GM21737 (cell line): ENCODE measurements at regions not wholly inside any gene's neighbourhood (a gene's known extent, or its start where the extent isn't known, plus 50 kb on each side); places are given as distances from the start of the nearest gene placed in this dataset.
"Not testable (repeated sequence)": the region's sequence is repeated elsewhere in the genome, so short reads cannot be mapped to it uniquely, and the experiment has no call there.

Experiments
- ATAC-seq: cut with Tn5 transposase; IDR thresholded peaks from one replicate; pipeline ENCODE4 v1.9.1; 2021; ENCODE audit warnings: mild to moderate bottlenecking, moderate library complexity; ENCODE audit not compliant: unreplicated experiment

GRCh38 chr15:93333126-93333525 lies 244.1 kb upstream of the RGMA start:
- ATAC-seq, result not testable (repeated sequence)

DNA sequence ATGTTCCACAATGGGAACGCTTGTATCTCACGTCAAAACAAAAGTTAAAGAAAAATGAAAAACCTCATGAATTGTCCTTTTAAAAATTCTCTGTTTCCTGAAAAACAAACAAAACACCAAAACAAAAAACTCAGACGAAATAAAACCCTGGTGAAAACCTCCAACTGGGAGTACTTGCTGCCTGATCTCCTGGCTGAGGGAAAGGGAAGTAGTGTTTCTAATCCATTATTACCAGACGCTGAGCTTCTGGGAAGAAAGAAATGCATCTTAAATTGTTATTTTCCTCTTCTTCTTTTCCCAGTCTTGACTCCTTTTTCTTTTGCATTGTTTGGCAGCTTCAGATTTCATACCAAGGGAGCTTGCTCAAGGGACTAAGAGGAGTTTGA lies 243.2 kb upstream of the RGMA start:
- no peak for ATAC-seq

DNA sequence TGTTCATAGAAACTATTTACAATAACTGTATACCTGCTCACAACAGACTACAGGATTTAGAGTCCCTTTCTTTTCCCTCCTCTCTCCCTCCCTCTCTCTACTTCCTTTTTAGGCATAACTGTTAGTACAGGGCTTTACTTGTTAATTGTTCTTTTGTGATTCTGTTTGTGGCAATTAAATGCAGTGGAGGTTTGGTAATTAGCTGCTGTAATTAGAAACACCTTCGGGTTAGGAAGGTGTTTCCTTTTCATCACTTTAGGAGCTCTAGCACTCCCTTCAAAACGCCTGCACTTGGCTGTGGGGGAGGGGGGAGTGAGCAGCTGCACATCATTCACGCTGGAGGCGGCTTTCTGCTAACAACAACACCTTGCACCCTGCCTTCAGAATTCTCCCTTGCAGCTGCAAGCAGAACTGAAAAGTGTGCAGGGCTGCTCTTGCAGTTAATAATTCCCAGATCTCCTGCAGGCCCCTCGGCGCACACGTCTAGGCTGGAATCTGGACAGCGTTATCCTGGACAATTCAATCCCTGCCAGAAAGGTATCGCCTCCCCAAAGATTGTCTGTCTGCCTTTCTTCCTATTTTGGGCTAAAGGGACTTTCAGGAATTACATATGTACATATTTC lies 242.6 kb upstream of the RGMA start:
- no peak for ATAC-seq

- ATAC-seq, result no peak
Measured at GRCh38 chr15:93330912-93331544, 242.0 kb upstream of the RGMA start.

DNA sequence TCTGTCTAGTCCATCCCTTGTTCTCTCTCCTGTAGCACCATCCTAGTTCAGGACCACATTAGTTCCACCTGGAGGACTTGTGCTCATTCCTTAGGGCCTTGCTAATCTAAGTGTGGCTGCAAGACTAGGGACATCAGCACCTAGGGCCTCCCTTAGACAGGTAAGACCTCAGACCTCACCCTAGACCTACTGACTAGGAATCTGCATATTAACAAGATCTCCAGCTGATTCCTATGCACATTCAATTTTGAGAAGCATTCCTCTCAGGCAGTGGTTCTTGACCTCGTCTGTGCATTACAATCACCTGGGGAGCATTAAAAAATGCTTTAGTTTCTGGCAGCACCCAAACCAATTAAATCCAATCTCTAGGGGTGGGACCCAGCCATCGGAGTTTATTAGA lies 238.4 kb upstream of the RGMA start:
- no peak for ATAC-seq

DNA sequence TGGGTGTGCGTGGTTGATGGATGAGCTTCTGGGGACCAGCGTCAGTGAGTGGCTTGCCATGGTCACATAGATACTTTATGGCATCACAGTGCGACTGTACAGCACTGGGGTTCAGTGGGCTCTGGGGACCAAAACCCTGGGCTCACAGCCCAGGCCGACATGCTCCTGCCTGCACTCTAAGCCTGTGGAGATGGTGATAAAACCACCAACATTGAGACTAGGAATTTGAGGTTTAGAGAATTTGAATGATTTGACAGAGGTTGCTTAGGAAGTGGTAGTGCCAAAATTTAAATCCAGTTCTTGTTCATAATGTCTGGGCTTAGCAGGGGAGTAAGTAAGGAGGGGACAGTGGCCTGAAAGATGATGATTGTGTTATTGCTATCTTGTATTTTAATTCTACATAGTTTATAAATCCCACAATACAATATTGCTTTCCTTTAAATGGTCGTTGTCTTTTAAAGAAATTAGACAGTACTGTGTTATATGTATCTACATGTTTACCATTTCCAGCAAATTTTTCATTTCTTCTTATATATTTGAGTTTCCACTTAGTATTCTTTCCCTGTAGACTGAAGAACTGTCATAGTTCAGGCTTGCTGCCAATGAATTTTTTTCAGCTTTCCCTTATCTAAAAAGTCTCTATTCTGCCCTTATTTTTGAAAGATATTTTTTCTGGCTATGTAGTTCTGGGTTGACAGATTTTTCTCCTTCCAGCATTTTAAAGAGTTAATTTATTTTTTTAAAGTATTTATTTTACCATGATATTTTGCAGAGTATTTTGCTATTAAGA lies 235.4 kb upstream of the RGMA start:
- ATAC-seq, result no peak

DNA sequence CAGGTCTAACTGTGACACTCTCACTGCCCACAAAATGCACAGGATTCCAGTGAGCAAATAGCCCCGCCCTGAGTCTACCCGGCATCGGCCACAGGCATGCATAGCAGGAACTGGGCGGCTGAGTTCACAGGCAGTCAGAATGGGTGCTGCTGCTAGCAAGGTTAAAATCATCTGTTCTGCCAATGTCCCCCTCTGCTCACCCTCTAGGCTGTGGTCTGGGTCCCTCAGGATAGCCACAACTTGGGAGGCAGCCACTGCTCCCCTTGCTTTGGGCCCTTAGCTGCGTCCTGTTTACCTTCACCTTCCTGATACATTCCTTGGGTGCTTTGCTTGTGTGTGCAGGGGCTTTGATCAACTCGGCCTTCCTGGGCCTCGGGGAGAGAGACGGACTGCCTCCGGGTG lies 232.9 kb upstream of the RGMA start:
- no peak for ATAC-seq

DNA sequence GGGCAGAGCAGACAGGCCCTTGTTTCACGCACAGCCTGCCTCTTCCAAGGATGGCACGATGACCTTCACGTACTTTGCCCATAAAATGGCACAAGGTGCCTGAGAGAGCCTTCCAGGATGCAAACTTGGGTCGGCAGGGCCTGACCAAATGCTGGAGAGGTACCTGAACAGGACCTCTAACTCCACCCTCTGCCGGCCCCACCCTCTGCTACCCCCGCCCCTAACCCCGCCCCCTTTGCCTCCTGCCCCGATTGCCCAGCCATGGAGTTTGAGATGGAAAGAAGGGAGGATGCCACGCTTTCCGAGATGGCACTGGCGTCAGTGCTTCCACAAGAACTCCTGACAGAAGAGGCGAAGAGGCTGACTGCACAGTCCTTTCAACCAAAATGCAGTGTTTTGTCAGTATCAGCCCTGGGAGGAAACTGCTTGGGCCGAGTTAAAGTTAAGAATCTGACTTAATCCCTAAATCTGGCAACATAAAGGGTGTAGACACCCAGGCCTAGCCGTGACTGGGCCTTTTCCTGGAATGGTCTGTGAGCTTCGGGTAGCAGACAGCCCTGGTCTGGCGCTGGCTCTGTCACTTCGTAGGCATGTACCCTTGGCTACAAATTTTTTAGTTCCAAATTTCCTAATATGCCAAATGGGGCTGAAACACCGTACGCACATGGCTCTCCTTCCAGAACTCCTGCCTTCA lies 230.3 kb upstream of the RGMA start:
- no peak for ATAC-seq

DNA sequence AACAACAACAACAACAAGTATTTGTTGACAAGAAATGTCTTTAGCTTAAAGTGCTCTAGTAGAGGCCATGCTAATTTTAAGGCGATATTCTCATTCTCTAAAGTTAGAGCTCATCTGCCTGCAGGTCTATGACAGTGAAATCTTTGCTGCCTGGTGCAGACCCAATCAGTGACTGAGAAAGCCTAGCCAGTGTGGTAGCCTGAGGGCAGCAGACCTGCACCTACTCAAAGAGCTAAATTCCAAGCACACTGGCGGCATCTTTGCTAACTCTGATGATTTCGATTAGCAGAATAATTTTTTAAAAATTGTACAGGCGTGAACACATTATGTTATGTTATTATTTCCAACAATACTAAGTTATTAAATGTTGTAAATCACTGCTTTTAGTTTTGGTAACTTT lies 228.8 kb upstream of the RGMA start:
- no peak for ATAC-seq

DNA sequence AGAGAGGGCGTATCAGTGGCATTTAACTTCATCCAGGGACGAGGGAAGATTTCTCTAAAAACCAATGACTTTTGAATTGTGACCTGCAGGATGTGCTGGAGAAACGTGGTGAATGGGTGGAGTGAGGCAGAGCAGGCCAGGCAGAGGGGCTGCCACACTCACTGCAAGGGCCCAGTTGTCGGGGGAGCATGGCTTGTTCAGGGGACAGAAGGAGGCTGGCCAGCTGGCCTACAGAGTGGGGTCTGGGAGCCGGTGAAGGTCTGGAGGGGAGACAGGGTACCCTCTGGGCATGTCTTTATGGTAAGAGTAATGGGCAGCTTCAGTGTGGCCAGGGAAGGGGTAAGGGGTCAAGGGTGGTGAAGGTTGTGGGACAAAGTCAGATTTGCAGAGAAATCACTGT lies 225.2 kb upstream of the RGMA start:
- ATAC-seq, result no peak

DNA sequence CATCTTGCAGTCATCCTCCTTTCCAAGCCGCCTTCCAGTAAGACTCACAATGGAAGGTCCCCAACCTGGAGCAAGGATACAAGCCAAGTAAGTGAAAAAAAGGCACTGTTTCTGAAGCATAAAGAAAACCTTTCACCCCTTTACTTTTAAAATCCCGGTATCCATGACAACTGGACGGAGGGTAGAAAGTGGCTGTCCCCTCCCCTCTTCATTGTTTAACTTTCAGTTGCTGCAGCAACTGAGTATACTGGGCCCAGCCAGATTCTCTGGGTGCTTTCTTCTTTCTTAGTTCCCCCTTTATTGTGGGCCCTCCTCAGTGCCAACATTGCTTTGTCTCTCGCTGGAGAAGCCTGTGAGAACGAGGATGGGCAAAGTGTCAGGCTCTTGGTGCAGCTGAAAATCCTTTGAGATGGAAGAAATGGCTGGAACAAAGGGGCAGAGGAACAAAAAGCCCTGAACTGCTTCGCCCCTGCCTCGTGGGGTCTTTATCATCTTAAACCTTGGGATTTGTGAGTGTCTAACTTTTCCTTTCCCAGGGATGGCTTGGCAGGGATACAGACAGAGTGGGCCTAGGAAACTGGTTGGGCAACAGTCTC lies 224.0 kb upstream of the RGMA start:
- no peak for ATAC-seq

DNA sequence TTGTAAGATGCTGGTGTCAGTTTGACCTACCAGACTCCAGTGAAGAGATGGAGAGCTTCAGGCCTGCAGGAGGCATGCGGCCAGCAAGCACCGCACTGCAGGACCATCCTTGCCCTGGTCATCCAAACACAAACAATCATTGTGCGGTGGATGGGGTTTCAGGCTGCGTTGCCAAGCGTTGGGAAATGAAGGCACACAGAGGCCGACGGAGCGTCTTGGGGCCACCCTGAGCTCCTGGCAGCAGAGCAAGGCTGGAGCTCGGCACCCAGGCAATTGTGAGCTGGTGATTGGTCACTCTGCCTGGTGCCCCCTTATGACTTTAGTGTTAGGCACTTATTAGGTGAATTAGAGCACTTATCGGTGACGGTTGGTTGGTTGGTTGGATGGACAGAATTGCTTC lies 222.6 kb upstream of the RGMA start:
- no peak for ATAC-seq

DNA sequence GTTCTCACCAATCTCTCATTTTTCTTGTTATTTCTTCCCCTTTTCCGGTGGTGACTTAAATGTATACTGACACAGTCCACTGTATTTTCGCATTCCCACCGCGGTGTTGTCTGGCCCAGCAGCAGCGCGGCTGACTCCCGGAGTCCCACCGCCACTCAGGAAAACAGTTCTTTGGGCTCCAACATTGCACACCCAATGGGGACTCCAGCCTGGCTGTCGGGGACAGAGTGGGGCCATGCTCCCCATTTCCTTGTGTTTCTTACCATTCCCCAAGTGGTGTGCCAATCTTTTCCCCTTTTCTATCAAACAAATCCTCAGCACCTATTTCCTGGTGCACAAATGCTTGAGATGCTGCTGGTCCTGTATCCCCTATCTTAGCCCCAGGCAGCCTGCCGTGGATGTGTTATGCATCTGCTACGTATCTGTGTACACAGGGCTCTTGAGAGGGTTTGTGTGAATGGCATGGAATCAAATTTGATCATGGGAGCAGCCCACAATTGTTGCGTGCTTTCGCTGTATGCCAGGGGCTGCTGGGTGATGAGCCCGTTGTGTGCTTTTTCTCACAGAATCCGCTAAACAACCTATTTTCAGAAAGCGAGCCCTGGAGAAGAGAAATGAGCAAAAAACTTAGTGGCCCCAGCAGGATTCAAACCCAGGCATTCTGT lies 219.1 kb upstream of the RGMA start:
- no peak for ATAC-seq

DNA sequence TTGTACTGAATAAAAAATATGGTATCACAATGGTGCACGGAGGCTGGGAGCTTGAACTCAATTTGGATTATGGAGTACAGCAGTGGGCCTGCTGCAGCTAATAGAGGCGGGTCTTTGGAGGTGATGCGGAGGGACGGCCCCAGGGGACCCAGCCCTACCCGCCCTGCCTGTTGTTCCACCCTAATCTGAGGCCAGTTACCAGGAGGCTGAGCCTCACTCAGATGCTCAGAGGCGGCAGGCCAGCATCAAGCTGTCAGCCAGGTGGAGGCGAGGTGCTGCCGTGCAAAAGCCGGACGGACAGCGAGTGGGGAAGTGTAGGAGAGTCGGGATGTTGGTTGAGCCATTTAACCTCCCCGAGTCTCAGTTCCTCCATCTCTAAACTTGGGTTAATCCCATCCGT lies 218.5 kb upstream of the RGMA start:
- no peak for ATAC-seq

DNA sequence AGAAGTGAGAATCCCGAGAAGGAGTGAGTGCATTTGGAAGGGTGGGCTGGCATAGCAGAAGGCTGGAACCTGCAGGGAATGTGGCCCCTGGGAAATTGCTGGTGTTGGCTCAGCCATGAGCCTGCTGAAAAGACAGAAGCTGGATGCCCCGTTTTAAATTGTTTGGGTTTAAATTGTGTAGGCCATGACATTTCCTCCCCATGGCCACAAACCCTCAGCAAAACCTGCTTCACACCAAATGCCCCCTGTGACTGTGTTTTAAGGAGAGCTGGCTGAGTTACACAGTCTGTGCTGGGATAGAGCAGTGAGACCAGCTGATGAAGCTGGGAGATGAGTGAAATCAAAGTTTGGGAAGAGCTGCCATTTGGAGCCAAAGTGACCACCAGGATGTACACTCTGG lies 216.3 kb upstream of the RGMA start:
- no peak for ATAC-seq

DNA sequence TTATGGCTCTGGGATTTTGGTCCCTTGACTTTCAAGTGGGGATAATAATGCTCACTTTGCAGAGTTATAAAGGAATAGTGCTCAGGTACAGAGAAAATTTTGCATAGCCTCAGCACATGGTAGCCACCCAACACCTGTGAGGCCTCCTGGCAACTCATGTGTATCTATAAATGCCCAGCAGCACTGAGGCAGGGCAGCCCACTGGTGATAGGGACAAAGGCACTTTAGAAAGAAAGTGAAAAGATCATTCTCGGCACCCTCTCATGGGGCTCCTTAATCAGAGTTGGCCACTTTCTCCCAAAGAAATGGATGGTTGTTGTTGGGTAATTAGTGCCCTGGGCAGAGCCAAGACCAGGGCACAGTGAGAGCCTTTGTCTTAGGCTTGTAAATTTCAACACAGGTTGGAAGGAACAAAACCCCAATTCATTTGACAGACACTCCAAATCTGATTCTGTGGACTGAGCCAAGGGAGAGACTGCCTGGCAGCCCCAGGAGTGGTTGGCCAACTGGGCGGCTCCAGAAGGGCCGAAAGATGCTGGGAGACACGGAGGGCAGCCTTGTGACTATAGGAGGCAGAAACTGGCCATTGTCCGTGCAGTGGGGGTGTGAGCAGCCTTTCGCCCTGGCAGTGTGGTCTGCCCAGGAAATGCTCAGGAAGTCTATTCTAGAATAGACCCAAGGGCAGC lies 213.2 kb upstream of the RGMA start:
- ATAC-seq, result no peak

DNA sequence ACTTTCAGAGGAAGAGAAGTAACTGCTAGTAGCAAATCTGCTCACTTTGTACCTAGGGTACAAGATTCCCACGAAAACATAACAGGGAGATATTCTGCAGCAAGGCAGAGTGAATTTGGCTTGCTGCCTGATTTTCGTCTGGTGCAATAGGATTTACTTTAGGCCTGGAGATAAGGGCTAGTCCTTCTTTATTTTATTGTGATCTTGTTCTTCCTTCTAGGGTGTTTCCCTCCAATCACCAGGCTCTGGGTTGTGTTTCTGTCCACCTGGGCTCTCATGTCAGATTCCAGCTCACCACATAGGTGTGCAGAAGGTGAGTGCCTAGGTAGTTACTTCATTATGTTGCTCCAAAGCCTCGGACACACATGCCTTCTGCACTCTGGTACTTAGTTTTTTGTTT lies 211.8 kb upstream of the RGMA start:
- ATAC-seq, result no peak

DNA sequence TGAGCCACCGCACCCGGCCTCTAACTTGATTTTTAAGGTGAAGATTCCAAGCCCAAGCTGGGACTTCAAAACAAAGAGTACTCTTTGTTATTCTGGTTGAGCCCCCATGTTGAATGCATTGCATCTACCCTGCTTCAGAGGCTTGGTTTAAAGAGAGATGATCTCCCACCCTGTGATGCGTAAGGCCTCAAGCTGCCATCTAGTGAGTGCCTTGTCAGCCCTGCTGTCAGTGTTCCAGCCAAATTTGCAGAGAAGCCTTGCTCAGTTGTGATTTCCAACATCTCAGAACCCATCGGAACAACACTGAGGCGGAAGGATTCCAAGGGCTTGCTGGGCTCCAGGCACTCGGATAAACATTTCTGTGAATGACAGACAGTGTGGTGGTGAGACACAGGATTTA lies 210.7 kb upstream of the RGMA start:
- no peak for ATAC-seq

- ATAC-seq, result no peak
Measured at GRCh38 chr15:93298901-93299300, 209.9 kb upstream of the RGMA start.

- no peak for ATAC-seq
Measured at GRCh38 chr15:93296759-93297500, 207.9 kb upstream of the RGMA start.
